AG10803 (cell line): ENCODE measurements at regions not wholly inside any gene's neighbourhood (a gene's known extent, or its start where the extent isn't known, plus 50 kb on each side); places are given as distances from the start of the nearest gene placed in this dataset.

Experiments
- DNase-seq: peaks from one replicate; pipeline ENCODE4 v3.0.0; 2010; ENCODE audit warnings: low read depth
- H3K4me3 ChIP-seq: 2 replicates; pipeline ENCODE4 v1.5.1; 2011; ENCODE audit warnings: mild to moderate bottlenecking, low read length, control low read depth
- CTCF ChIP-seq: conservative IDR thresholded peaks from 2 replicates; pipeline ENCODE4 v1.5.1; 2011; ENCODE audit warnings: mild to moderate bottlenecking, low read length, control low read depth, inconsistent platforms

DNA sequence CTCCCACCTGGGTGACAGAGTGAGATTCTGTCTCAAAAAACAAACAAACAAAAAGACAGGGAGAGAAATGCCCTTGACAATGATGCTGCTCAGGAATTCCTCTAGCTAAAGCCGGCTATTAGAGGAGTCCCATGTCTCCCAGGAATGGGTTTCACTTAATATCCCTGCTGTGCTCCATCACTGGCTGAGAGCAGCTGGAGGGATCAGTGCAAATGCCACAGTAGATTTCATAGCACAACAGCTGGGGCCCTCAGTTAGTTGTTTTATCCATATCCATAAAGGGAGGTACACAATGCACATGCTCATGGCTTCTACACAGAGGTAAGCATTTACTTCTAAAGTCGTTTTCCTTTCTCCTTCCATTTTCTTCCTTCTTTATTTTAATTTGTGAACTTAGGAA, 742.0 kb upstream of the POU3F2 start:
- DNase-seq = no peak
- TF ChIP-seq CTCF = no peak
- H3K4me3 ChIP-seq = no peak overlapping the region

DNA sequence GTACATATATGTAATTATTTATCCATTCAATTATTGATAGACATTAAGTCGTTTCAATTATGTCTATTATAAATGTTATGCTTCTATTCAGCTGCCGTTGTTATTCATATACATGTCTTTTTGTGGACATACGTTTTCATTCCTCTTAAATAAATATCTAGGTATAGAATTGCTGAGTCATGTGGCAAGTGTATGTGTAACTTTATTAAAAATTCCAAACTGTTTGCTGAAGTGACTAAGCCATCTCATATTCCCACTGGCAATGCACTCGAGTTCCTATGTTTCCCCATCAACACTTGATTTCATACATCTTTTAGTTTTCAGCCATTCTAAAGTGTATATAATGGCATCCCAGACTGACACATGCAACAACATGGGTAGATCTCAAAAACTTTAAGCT, 739.7 kb upstream of the POU3F2 start:
- no peak for DNase-seq
- no peak overlapping the region for H3K4me3 ChIP-seq
- no peak for TF ChIP-seq CTCF

DNA sequence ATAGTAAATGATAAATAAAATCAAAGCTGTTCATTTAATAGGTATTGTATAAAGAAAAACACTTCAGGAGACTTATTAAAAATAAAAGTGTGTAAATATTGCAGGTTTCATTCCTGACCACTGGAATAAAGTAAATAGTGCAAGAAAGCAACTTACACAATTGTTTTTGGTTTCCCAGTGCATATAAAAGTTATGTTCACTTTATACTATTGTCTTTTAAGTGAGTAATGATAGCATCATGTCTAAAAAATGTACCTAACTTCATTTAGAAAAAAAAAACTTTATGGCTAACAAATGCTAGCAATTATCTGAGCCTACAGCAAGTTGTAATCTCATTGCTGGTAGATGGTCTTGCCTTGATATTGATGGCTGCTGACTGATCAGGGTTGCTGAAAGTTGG, 726.6 kb upstream of the POU3F2 start:
- no peak for TF ChIP-seq CTCF
- no peak for DNase-seq
- H3K4me3 ChIP-seq = no peak overlapping the region

DNA sequence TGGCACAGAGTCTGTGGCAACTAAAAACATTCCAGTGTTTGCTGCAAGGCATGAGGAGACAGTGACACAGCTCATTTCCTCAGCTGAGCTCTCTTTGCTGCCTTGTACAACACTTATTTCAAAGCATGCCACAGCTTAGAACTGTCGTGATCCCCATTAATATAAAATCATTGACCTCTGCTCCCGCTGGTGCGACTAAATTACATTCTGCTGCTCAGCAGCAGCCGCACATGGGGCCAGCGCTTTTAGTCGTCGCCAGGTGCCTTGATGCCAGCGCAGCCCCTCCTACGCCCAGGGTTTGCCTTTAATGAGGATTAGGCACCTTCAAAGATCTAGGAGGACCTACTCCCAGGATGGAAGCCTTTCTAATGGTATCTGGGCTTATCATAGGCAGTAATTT, 717.9 kb upstream of the POU3F2 start:
- no peak overlapping the region for H3K4me3 ChIP-seq
- no peak for DNase-seq
- TF ChIP-seq CTCF = no peak

- H3K4me3 ChIP-seq = no peak overlapping the region
- no peak for TF ChIP-seq CTCF
- no peak for DNase-seq
These were observed 717.3 kb upstream of the POU3F2 start for GRCh38 chr6:98117068-98117467.

GRCh38 chr6:98118397-98119045, 715.9 kb upstream of the POU3F2 start:
- no peak overlapping the region for H3K4me3 ChIP-seq
- no peak for DNase-seq
- TF ChIP-seq CTCF = no peak

DNA sequence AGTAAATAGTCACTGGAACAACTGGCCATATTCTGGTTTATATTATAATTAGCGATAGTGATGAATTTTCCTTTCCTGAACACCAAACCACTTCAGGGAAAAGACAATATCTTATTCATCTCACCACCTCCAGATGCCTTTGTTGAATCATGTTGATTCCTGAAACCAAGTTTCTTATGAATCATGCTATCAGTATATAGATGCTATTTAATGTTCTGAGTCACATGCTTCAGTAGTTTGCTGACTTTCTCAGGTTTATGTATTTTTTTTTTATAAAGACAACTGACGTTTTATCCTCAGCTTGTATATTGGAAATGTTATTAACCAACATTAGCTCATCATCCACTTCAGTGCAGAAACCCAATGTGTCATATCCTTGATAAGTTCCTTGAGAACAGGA, 710.2 kb upstream of the POU3F2 start:
- no peak for TF ChIP-seq CTCF
- no peak overlapping the region for H3K4me3 ChIP-seq
- DNase-seq = no peak
